ENCODE measurements at regions not wholly inside any gene's neighbourhood (a gene's known extent, or its start where the extent isn't known, plus 50 kb on each side); places are given as distances from the start of the nearest gene placed in this dataset.

DNA sequence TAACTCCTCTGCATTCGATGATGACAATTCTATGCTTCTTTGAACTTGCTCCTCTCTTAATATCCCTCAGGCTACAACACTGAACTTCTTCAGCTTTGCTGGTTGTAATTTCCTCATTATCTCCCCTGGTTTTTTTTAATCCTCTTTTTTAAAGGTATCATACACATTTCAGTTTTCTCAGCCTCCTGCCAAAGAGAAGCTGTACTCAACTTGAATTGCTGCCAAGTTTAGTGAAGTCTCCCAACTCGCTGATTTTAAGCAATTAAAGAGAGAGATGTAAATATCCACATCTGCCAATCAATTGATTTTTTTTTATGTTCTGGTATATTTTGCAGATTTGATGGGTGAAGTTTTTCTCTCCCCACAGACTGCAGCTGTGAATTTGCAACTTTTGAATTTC, 817.8 kb downstream of the GALC start:
- no peak for DNase-seq (ENCODE audit: low read depth)
- TF ChIP-seq, protein P1, sequence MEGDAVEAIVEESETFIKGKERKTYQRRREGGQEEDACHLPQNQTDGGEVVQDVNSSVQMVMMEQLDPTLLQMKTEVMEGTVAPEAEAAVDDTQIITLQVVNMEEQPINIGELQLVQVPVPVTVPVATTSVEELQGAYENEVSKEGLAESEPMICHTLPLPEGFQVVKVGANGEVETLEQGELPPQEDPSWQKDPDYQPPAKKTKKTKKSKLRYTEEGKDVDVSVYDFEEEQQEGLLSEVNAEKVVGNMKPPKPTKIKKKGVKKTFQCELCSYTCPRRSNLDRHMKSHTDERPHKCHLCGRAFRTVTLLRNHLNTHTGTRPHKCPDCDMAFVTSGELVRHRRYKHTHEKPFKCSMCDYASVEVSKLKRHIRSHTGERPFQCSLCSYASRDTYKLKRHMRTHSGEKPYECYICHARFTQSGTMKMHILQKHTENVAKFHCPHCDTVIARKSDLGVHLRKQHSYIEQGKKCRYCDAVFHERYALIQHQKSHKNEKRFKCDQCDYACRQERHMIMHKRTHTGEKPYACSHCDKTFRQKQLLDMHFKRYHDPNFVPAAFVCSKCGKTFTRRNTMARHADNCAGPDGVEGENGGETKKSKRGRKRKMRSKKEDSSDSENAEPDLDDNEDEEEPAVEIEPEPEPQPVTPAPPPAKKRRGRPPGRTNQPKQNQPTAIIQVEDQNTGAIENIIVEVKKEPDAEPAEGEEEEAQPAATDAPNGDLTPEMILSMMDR (IDR thresholded peaks at IDR 0.05; ENCODE audit: low read depth, low read length, missing control alignments), result no peak
- in situ Hi-C loops (cut with HindIII; ENCODE audit: low sequenced_read_pairs), result no loop called here
- H3K4me3 ChIP-seq (ENCODE audit: low read depth, low read length), result no peak overlapping the region

DNA sequence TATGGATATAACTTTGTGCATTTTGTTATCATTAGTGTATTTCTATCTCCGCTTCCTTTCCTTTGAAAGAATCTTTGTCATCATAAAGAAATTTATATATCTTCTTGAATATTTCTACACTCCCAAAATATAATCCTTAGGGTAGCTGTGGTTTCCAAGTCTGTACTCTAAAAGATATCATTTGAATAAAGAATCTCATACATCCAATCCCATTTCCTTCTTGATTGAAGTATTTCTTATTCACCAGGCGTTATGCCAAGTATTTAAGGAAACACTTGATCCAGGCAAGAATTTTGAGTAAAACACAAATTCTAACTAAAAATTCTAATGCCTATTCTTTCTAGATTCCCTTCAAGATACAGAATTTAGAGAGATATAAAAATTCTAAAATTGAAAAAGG, 821.8 kb downstream of the GALC start:
- in situ Hi-C loops (cut with HindIII; ENCODE audit: low sequenced_read_pairs), result no loop called here
- no peak for DNase-seq (ENCODE audit: low read depth)
- TF ChIP-seq, protein P1 (IDR thresholded peaks at IDR 0.05; ENCODE audit: low read depth, low read length, missing control alignments), result no peak
- no peak overlapping the region for H3K4me3 ChIP-seq (ENCODE audit: low read depth, low read length)

DNA sequence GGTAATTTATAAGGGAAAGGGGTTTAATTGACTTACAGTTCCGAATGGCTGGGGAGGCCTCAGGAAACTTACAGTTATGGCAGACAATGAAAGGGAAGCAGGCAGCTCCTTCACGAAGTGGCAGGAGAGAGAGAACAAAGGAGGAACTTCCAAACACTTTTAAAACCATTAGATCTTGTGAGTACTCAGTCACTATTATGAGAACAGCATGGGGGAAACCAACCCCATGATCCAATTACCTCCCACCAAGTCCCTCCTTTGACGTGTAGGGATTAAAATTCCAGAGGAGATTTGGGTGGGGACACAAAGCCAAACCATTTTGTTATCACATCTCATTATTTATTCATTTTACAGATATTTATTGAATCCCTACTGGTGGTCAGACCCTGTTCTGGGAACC, 822.8 kb downstream of the GALC start:
- DNase-seq (ENCODE audit: low read depth), result no peak
- TF ChIP-seq, protein P1 (IDR thresholded peaks at IDR 0.05; ENCODE audit: low read depth, low read length, missing control alignments), result no peak
- no peak overlapping the region for H3K4me3 ChIP-seq (ENCODE audit: low read depth, low read length)
- in situ Hi-C loops (cut with HindIII; ENCODE audit: low sequenced_read_pairs), result no loop called here

DNA sequence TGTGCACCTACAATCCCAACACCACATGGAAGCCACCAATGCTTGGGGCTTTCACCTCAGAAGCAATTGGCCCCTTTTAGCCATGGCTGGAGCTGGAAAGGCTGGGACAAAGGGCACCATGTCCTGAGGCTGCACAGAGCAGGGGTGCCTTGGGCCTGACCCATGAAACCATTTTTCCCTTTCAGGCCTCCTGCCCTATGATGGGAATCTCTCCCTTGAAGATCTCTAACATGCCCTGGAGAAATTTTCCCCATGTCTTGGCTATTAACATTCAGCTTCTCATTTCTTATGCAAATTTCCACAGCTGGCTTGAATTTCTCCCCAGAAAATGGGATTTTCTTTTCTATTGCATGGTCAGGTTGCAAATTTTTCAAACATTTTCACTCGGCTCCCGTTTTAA, 823.6 kb downstream of the GALC start:
- TF ChIP-seq, protein P1 (IDR thresholded peaks at IDR 0.05; ENCODE audit: low read depth, low read length, missing control alignments), result no peak
- in situ Hi-C loops (cut with HindIII; ENCODE audit: low sequenced_read_pairs), result no loop called here
- no peak for DNase-seq (ENCODE audit: low read depth)
- H3K4me3 ChIP-seq (ENCODE audit: low read depth, low read length), result no peak overlapping the region

DNA sequence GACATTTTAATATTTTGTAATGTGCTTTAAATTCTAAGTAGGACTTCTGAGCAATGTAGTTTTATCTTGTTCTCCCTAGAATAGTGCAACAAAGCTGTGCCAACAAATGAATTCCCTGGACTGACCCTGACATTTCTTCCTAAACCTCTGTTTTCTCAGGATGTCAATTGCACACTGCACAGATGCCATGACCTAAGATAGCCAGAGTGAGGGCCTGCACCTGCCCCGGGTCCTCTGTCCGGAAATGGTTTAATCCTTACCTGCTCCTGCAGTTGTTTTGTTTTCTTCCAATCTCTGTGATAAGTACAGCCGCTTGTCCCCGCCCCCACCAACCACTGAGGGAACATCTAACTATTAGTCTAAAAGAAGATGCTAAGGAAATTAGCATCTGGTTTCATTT, 831.5 kb downstream of the GALC start:
- in situ Hi-C loops (cut with HindIII; ENCODE audit: low sequenced_read_pairs), result no loop called here
- no peak for DNase-seq (ENCODE audit: low read depth)
- no peak overlapping the region for H3K4me3 ChIP-seq (ENCODE audit: low read depth, low read length)
- TF ChIP-seq, protein P1 (IDR thresholded peaks at IDR 0.05; ENCODE audit: low read depth, low read length, missing control alignments), result no peak

DNA sequence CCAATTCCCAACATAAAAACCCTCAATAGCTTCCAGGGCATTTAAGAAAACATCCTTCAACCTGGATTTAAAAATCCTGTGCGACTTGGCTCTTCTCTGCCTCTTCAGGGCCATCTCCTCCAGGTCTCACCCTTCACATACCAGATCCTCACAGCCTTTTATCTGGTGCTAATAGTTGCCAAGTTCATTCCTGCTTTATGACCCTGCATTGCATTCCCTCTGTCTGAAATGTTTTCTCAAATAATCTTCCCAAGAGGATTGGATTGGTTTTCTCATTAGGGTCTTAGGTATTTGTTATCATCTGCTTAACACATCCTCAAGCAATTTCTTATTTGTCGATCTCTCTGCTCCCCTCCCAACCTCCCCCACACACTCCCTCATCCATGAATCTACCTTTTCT, 832.0 kb downstream of the GALC start:
- DNase-seq (ENCODE audit: low read depth), result no peak
- in situ Hi-C loops (cut with HindIII; ENCODE audit: low sequenced_read_pairs), result no loop called here

More for the DNA sequence above, 832.0 kb downstream of the GALC start:
- H3K4me3 ChIP-seq (ENCODE audit: low read depth, low read length), result no peak overlapping the region
- TF ChIP-seq, protein P1 (IDR thresholded peaks at IDR 0.05; ENCODE audit: low read depth, low read length, missing control alignments), result no peak

Measured in astrocyte of the cerebellum (primary cell).